H1 (cell line): ENCODE measurements at regions not wholly inside any gene's neighbourhood (a gene's known extent, or its start where the extent isn't known, plus 50 kb on each side); places are given as distances from the start of the nearest gene placed in this dataset.

Source experiments
- CTCF ChIA-PET: fragments of 300-600 bp; sonication (Branson Sonifier 250); formaldehyde crosslinking; loops from one replicate; lab custom pipeline; 2021; ENCODE audit not compliant: partially characterized antibody; lab: Charles Lee
- POLR2A ChIA-PET: fragments of 300-600 bp; sonication (Branson Sonifier 250); formaldehyde crosslinking; loops from one replicate; lab custom pipeline; 2021; ENCODE audit warnings: inconsistent platforms; ENCODE audit not compliant: partially characterized antibody; lab: Charles Lee
- DNase-seq, 2 experiments: peaks; one replicate each; pipeline versions ENCODE4 v3.0.0 to v3.0.0-alpha.2; 2010 to 2022; ENCODE audit warnings: low spot score in 2 of 2, low read depth in 1 of 2, mixed read lengths in 1 of 2
- FAIRE-seq: peaks from 2 replicates; lab custom pipeline; 2011; peaks lifted over from hg19 to GRCh38; lab: Jason Lieb, UNC
- H2AFZ ChIP-seq: 2 replicates; pipeline ENCODE4 v1.8.1; 2012; ENCODE audit warnings: low read length, inconsistent platforms
- H2AK5ac ChIP-seq: 2 replicates; pipeline ENCODE4 v1.6.1; 2013; ENCODE audit warnings: low read depth, low read length
- H2BK120ac ChIP-seq: replicated peaks from 2 replicates; pipeline ENCODE3; 2013; ENCODE audit warnings: low read depth, low read length, inconsistent platforms
- H2BK12ac ChIP-seq: 2 replicates; pipeline ENCODE4 v1.6.1; 2013; ENCODE audit warnings: low read depth, low read length
- H2BK15ac ChIP-seq: 2 replicates; pipeline ENCODE4 v1.6.1; 2013; ENCODE audit warnings: low read length
- H2BK20ac ChIP-seq: 2 replicates; pipeline ENCODE4 v1.6.1; 2013; ENCODE audit warnings: low read length
- H2BK5ac ChIP-seq: 2 replicates; pipeline ENCODE4 v1.6.1; 2013; ENCODE audit warnings: low read depth, low read length
- H3K14ac ChIP-seq: 2 replicates; pipeline ENCODE4 v1.6.1; 2013; ENCODE audit warnings: inconsistent platforms; ENCODE audit not compliant: insufficient read length
- H3K18ac ChIP-seq: 2 replicates; pipeline ENCODE4 v1.6.1; 2013; ENCODE audit warnings: low read length; ENCODE audit errors: extremely low read depth
- H3K23ac ChIP-seq: 2 replicates; pipeline ENCODE4 v1.6.1; 2013; ENCODE audit warnings: inconsistent platforms; ENCODE audit not compliant: insufficient read length
- H3K23me2 ChIP-seq: 2 replicates; pipeline ENCODE4 v1.6.1; 2013; ENCODE audit warnings: low read depth, low read length
- H3K27ac ChIP-seq: 2 replicates; pipeline ENCODE4 v1.6.1; 2011; ENCODE audit warnings: low read depth, low read length, inconsistent platforms
- H3K27me3 ChIP-seq, 4 experiments: replicated peaks in 1 of 4; 1 replicate in 1 of 4; 2 replicates in 3 of 4; pipeline versions ENCODE4 v1.6.1 to v1.8.1; 2011 to 2013; ENCODE audit warnings: low read length in 3 of 4, mild to moderate bottlenecking in 3 of 4, inconsistent platforms in 2 of 4, mixed read lengths in 2 of 4, moderate library complexity in 1 of 4; ENCODE audit not compliant: control insufficient read depth in 3 of 4, insufficient read depth in 3 of 4; ENCODE audit errors: extremely low read depth in 1 of 4
- H3K36me3 ChIP-seq, 4 experiments: 2 replicates each; pipeline versions ENCODE4 v1.6.1 to v1.8.1; 2011 to 2013; ENCODE audit warnings: mild to moderate bottlenecking in 4 of 4, low read length in 3 of 4, moderate library complexity in 2 of 4, control low read depth in 1 of 4, inconsistent platforms in 1 of 4; ENCODE audit not compliant: insufficient read depth in 4 of 4, control insufficient read depth in 2 of 4
- H3K4ac ChIP-seq: replicated peaks from 2 replicates; pipeline ENCODE3; 2013; ENCODE audit warnings: low read length, low read depth, mixed read lengths, inconsistent platforms; ENCODE audit not compliant: insufficient read length
- H3K4me1 ChIP-seq, 4 experiments: replicated peaks in 1 of 4; 1 replicate in 1 of 4; 2 replicates in 3 of 4; pipeline versions ENCODE4 v1.6.1 to v1.8.1; 2011 to 2013; ENCODE audit warnings: low read length in 3 of 4, inconsistent platforms in 2 of 4, mixed read lengths in 1 of 4; ENCODE audit not compliant: insufficient read depth in 4 of 4, control insufficient read depth in 3 of 4
- H3K4me2 ChIP-seq, 2 experiments: 2 replicates each; pipeline versions ENCODE4 v1.6.1 to v1.8.1; 2011 to 2013; ENCODE audit warnings: low read depth in 2 of 2, low read length in 2 of 2, control low read depth in 1 of 2, inconsistent platforms in 1 of 2, mild to moderate bottlenecking in 1 of 2; ENCODE audit not compliant: insufficient read depth in 1 of 2
- H3K4me3 ChIP-seq, 4 experiments: fragments of 200-600, 300-600 bp in 1 of 4; sonication (generic), shearing (Covaris generic), sonication (Bioruptor Twin) in 1 of 4; 2 replicates each; pipeline versions ENCODE4 v1.5.1 to v1.8.1; 2011 to 2016; ENCODE audit warnings: low read length in 4 of 4, low read depth in 3 of 4, control low read depth in 2 of 4, inconsistent platforms in 2 of 4, mild to moderate bottlenecking in 2 of 4, mixed read lengths in 1 of 4, moderate library complexity in 1 of 4; ENCODE audit not compliant: insufficient read depth in 2 of 4; ENCODE audit errors: extremely low read depth in 1 of 4
- H3K56ac ChIP-seq: replicated peaks from 2 replicates; pipeline ENCODE3; 2013; ENCODE audit warnings: low read depth, mild to moderate bottlenecking, mixed read lengths, low read length, inconsistent platforms; ENCODE audit not compliant: insufficient read length
- H3K79me1 ChIP-seq: 2 replicates; pipeline ENCODE4 v1.6.1; 2013; ENCODE audit warnings: low read depth, low read length, control low read depth
- H3K79me2 ChIP-seq, 2 experiments: 2 replicates each; pipeline versions ENCODE4 v1.6.1 to v1.8.1; 2012 to 2013; ENCODE audit warnings: low read length in 2 of 2, mild to moderate bottlenecking in 2 of 2, inconsistent platforms in 1 of 2; ENCODE audit not compliant: insufficient read depth in 2 of 2, control insufficient read depth in 1 of 2
- H3K9ac ChIP-seq, 4 experiments: replicated peaks in 1 of 4; 1 replicate in 1 of 4; 2 replicates in 3 of 4; pipeline versions ENCODE4 v1.6.1 to v1.8.1; 2011 to 2013; ENCODE audit warnings: low read depth in 3 of 4, low read length in 3 of 4, control low read depth in 2 of 4, mild to moderate bottlenecking in 2 of 4, moderate library complexity in 2 of 4, inconsistent platforms in 1 of 4; ENCODE audit errors: extremely low read depth in 1 of 4
- H3K9me3 ChIP-seq, 2 experiments: 2 replicates each; pipeline versions ENCODE4 v1.6.1 to v1.8.1; 2012 to 2013; ENCODE audit warnings: mild to moderate bottlenecking in 2 of 2, moderate library complexity in 2 of 2, control low read depth in 1 of 2, inconsistent platforms in 1 of 2, low read depth in 1 of 2, low read length in 1 of 2, mixed read lengths in 1 of 2; ENCODE audit not compliant: insufficient read depth in 2 of 2
- H4K20me1 ChIP-seq, 2 experiments: replicated peaks in 1 of 2; 2 replicates each; pipeline versions ENCODE3 to v1.8.1; 2011 to 2013; ENCODE audit warnings: inconsistent platforms in 2 of 2, low read length in 2 of 2, mild to moderate bottlenecking in 1 of 2; ENCODE audit not compliant: insufficient read depth in 2 of 2, control insufficient read depth in 1 of 2
- H4K5ac ChIP-seq: 2 replicates; pipeline ENCODE4 v1.6.1; 2013; ENCODE audit warnings: low read length, low read depth, mixed read lengths, inconsistent platforms; ENCODE audit not compliant: insufficient read length
- H4K8ac ChIP-seq: 2 replicates; pipeline ENCODE4 v1.8.0; 2013; ENCODE audit warnings: mild to moderate bottlenecking, moderate library complexity, low read length, inconsistent platforms; ENCODE audit not compliant: insufficient read depth; ENCODE audit errors: extremely low read depth
- H4K91ac ChIP-seq: replicated peaks from 2 replicates; pipeline ENCODE3; 2013; ENCODE audit warnings: low read length, mixed read lengths, inconsistent platforms; ENCODE audit not compliant: insufficient read length
- BRCA1 ChIP-seq: IDR thresholded peaks from 2 replicates; pipeline ENCODE4 v1.6.1; 2012; ENCODE audit warnings: low read depth, low read length, improper control_type of control experiment
- JUN ChIP-seq: IDR thresholded peaks from 2 replicates; pipeline ENCODE4 v1.6.1; 2011; ENCODE audit warnings: low read depth, mild to moderate bottlenecking, improper control_type of control experiment, low read length
- JUND ChIP-seq: IDR thresholded peaks from 2 replicates; pipeline ENCODE4 v1.6.1; 2011; ENCODE audit warnings: mild to moderate bottlenecking, improper control_type of control experiment, low read length
- KDM5A ChIP-seq: fragments of 200-600 bp; IDR thresholded peaks from 2 replicates; pipeline ENCODE4 v1.7.1; 2012; ENCODE audit warnings: mild to moderate bottlenecking, low read length, inconsistent platforms, mixed read lengths
- POU5F1 ChIP-seq: IDR thresholded peaks from 2 replicates; pipeline ENCODE4 v1.6.1; 2011; ENCODE audit warnings: low read depth, mild to moderate bottlenecking, low read length, moderate library complexity
- RFX5 ChIP-seq: IDR thresholded peaks from 2 replicates; pipeline ENCODE4 v1.6.1; 2011; ENCODE audit warnings: low read depth, low read length, improper control_type of control experiment, borderline replicate concordance
- SIRT6 ChIP-seq: IDR thresholded peaks from one replicate; pipeline ENCODE4 v1.7.1; 2012; ENCODE audit warnings: low read length, inconsistent platforms
- SIX5 ChIP-seq: IDR thresholded peaks from 2 replicates; pipeline ENCODE4 v1.6.1; 2011; ENCODE audit warnings: mild to moderate bottlenecking, low read depth, low read length
- YY1 ChIP-seq: IDR thresholded peaks from 2 replicates; pipeline ENCODE4 v1.6.1; 2011; ENCODE audit warnings: low read depth, mild to moderate bottlenecking, low read length
- WGBS, 2 experiments: shearing (Covaris generic) in 1 of 2; methylation state at CpG; one replicate each; pipeline versions ENCODE4 v1.1.6 to v1.1.7; 2013 to 2015; ENCODE audit warnings: low lambda C conversion rate in 2 of 2, mixed read lengths in 2 of 2, inconsistent platforms in 1 of 2, low coverage in 1 of 2, missing lambda C conversion rate in 1 of 2; ENCODE audit not compliant: insufficient replicate concordance in 2 of 2, insufficient coverage in 1 of 2, insufficient read length in 1 of 2; ENCODE audit errors: extremely low coverage in 1 of 2, missing lambda C conversion rate in 1 of 2; 5-methylcytosine and 5-hydroxymethylcytosine counted together

- H3K79me1 ChIP-seq = no peaks in the 10 kb centered on the region
Measured at GRCh38 chr1:29631836-29632805, 395.8 kb downstream of the PTPRU start.

More at GRCh38 chr1:29631836-29632805, 395.8 kb downstream of the PTPRU start:
- Histone ChIP-seq H3K4me3 (no peak overlapping the region), H2AFZ (no peak overlapping the region), H3K56ac (no peak overlapping the region), H4K8ac (no peak overlapping the region), H3K27me3 (no peaks in the 10 kb centered on the region), H4K5ac (no peak overlapping the region), H2BK15ac (no peak overlapping the region), H2BK20ac (no peak overlapping the region), H3K27ac (no peak overlapping the region), H4K20me1 (no peaks in the 10 kb centered on the region), H2BK12ac (no peak overlapping the region), H3K9ac (no peak overlapping the region), H3K23me2 (no peaks in the 10 kb centered on the region), H3K9me3 (no peaks in the 10 kb centered on the region), H3K4me1 (no peaks in the 10 kb centered on the region; a peak in 1 of 7 replicates), H3K36me3 (no peaks in the 10 kb centered on the region), H3K4me2 (no peak overlapping the region), H3K79me2 (no peaks in the 10 kb centered on the region), H3K4ac (no peak overlapping the region), H3K14ac (no peak overlapping the region), H2BK120ac (no peak overlapping the region), H2BK5ac (no peak overlapping the region), H3K23ac (no peak overlapping the region), H3K18ac (no peak overlapping the region; the same call in 1 of the 2 replicates), H4K91ac (no peak overlapping the region), H2AK5ac (no peak overlapping the region)
- FAIRE-seq (no peak), DNase-seq (no peak)
- no peak for TF ChIP-seq RFX5
- no peak for TF ChIP-seq BRCA1
- no peak for TF ChIP-seq KDM5A
- no peak for TF ChIP-seq YY1
- no peak for TF ChIP-seq POU5F1
- TF ChIP-seq SIRT6 = no peak
- no peak for TF ChIP-seq JUN
- TF ChIP-seq SIX5 = no peak
- TF ChIP-seq JUND = no peak
- ChIA-PET POLR2A (no interaction called here), CTCF (interaction anchor here (1.8 kb wide), 1 partner anchor 23 kb away, joined by 4 read pairs; no protein-coding TSS in a partner anchor)
- WGBS, 2 experiments = 96% methylated on average over 8 of the region's 9 CpGs; no CpG with 5 or more reads in 1 of the 2 experiments
